Activated T-helper 9 cell treated with anti-CD3 and anti-CD28 coated beads, Interleukin-2, amount 50 U/mL, for 16 hours (primary cell): ENCODE measurements at regions not wholly inside any gene's neighbourhood (a gene's known extent, or its start where the extent isn't known, plus 50 kb on each side); places are given as distances from the start of the nearest gene placed in this dataset.

Source experiments
- DNase-seq: peaks from one replicate; pipeline ENCODE4 v3.0.0-alpha.2; 2020; ENCODE audit warnings: low read depth

- DNase-seq: no peak
Measured at GRCh38 chr10:43958964-43959363, 310.3 kb upstream of the ZNF32 start.

GRCh38 chr10:43958071-43958432, 309.4 kb upstream of the ZNF32 start:
- DNase-seq: no peak

GRCh38 chr10:43957267-43958070, 308.8 kb upstream of the ZNF32 start:
- DNase-seq: no peak

GRCh38 chr10:43955978-43956377, 307.3 kb upstream of the ZNF32 start:
- no peak for DNase-seq

- DNase-seq: no peak
Measured at GRCh38 chr10:43955002-43955596, 306.4 kb upstream of the ZNF32 start.

- DNase-seq: no peak
Measured at GRCh38 chr10:43953672-43954071, 305.0 kb upstream of the ZNF32 start.

GRCh38 chr10:43952760-43953159, 304.1 kb upstream of the ZNF32 start:
- no peak for DNase-seq

- no peak for DNase-seq
Measured at GRCh38 chr10:43949351-43949750, 300.7 kb upstream of the ZNF32 start.

DNA sequence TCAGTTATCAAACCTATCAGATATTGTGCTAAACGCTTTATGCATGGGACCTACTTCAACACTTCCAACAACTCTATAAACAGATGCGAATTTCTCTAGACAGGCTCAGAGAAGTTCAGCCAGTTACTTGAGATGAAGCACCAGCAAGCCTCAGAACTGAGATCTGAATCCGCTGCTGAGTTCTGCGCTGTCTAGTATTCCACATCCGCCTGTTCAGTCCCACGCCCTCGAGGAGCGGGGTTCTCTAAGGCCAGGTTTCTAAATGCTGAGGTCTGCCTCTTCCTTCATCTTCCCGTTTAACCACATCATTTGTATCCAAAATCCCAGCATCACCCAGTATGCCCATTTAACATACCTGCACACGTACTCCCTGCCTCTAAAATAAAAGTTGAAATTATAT, 297.8 kb upstream of the ZNF32 start:
- no peak for DNase-seq

- no peak for DNase-seq
Measured at GRCh38 chr10:43945908-43946307, 297.2 kb upstream of the ZNF32 start.

GRCh38 chr10:43945094-43945730, 296.5 kb upstream of the ZNF32 start:
- DNase-seq: no peak

GRCh38 chr10:43944381-43945093, 295.9 kb upstream of the ZNF32 start:
- no peak for DNase-seq

DNA sequence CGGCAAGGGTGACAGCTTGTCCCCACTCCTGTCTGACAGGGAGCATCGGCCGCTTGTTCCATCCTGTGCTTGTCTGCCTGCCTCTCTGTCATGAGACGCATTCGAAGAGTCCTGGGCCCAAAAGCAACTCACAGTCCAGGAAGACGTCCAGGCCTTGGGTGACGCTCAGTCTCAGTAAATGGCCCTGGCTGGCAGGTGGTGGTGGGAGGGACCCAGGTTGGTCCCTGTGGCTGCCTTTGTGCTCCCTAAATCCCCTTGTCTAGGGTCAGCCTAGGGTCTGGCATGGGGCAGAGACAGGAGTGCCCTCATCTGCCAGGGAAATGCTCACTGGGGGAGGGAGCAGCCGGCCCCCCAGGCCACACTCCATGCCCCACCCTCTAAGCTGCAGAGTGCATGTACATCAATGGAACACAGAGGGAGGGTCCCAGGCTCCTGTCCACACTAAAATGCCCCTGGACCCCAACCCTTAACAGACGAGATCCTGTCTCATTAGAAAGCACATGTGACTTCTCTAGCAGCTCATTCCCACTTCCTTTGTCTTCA, 295.2 kb upstream of the ZNF32 start:
- no peak for DNase-seq

- DNase-seq: no peak
Measured at GRCh38 chr10:43943119-43943817, 294.6 kb upstream of the ZNF32 start.

GRCh38 chr10:43942096-43942850, 293.6 kb upstream of the ZNF32 start:
- no peak for DNase-seq

DNA sequence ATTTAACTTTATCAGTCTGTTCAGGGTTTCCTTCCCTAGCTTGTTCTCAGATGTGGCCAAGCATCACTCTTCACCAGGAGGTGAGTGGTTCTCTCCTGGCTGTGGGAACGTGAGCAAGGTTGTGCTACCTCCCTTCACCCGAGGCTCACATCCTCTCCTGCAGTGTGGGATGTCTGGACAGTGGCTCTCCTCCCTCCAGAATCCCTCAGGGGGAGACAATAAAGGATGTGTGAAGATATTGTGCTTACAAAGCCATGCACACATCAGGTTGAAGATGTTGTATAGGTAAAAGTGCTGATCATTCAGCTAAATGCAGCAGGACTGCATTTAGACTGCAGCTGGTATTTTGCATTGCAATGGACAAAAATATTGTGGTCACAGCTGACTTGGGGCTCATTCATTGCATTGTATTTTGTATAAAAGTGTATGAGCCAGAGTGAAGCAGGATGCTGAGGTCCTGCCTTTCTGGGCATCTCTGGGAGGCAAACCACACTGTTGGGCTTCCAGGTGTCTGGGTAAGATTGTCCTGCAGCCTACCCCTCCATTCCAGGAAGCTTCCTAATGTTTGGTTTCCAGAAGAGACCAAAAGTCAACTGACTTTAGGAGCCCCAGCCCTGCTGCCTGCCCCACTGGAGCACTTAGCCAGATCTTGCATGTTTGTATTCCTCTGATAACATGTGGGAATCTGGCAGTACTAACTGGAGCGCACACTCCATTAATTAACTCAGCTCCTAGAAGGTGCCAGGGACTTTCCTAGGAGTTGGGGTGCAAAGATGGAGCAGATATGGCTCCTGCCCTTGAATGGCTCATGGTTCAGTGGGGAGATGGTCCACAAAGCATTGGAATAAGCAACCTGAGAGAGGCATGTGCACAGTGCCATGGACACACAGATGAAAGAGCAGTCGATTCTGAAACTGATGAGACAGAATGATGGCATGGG, 292.5 kb upstream of the ZNF32 start:
- no peak for DNase-seq

GRCh38 chr10:43939939-43940820, 291.5 kb upstream of the ZNF32 start:
- DNase-seq: no peak

DNA sequence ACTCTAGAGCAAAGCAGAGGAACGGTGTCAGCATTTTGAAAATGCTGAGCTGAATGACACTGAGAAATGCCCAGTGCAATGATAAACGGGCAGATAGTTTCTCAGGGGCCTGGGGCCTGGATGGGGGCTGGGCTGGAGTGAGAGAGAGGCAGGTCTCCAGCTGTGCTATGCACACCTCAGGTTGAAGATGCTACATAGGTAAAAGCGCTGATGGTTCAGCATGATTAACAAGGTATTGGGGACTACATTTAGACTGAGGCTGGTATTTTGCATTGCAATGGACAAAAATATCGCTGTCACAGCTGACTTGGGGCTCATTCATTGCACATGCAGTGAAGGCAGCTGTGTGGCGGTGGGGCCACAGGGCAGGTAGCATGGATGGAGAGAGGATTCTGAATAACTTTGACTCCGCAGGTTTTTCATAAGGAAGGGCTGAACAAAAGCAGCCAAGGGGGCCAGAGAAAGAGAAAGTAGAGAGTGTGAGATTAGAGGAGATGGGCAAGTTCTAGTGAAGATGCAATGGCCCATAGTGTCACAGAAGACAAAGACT, 290.8 kb upstream of the ZNF32 start:
- DNase-seq: no peak

- no peak for DNase-seq
Measured at GRCh38 chr10:43938810-43939209, 290.1 kb upstream of the ZNF32 start.
